ENCODE measurements at regions not wholly inside any gene's neighbourhood (a gene's known extent, or its start where the extent isn't known, plus 50 kb on each side); places are given as distances from the start of the nearest gene placed in this dataset.

DNA sequence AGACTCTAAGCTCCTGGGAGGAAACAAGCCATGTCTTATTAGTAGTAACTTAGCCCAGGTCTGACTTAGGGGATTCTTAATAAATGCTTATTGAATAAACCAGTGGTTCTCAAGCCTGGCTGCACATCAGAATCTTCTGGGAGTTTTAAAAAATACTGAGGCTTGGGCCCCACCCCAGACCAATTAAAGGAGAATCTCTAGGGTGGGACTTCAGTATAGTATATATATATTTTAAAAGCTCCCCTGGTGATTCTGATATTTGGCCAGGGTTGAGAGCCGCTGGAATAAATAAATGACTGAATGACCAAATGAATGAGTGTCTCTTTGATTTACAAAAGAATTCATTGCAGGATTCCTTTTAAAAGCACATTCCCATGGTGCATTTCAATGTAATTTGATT is 151.5 kb upstream of the GSC start:
- Histone ChIP-seq H3K27ac (ENCODE audit: low read depth, low read length) (no peak overlapping the region), H3K4me1 (ENCODE audit: insufficient read depth, low read length) (peaks cover 4% of the 10 kb centered on the region), H3K9me3 (ENCODE audit: low read length) (no peaks in the 10 kb centered on the region), H3K36me3 (ENCODE audit: insufficient read depth, low read length) (no peaks in the 10 kb centered on the region), H3K9ac (ENCODE audit: low read length) (no peak overlapping the region), H3K4me3 (ENCODE audit: low read depth in 1 of 2, low read length in 2 of 2) (no peak overlapping the region), H3K27me3 (ENCODE audit: control insufficient read depth in 1 of 2, insufficient read depth in 2 of 2, low read length in 2 of 2) (no peaks in the 10 kb centered on the region)

DNA sequence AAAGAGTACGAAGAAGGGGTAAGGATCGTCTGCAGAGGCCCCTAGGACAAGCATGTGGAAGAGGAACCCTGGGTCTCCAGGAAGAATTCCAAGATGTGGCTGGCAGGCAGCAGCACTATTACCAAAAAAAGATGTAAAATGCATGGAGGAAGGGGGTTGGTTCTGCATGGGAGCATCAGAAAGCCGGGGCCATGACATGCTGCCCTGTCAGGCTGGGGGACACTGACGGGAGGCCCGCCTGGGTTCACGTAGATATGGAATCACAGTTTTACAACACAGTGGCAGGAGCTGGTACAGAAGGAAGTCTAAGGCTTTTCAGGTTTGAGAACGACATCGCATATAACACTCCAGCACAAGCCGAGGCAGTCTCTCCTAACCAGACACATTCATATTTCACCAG is 150.0 kb upstream of the GSC start:
- Histone ChIP-seq H3K9ac (ENCODE audit: low read length) (no peak overlapping the region), H3K9me3 (ENCODE audit: low read length) (no peaks in the 10 kb centered on the region), H3K36me3 (ENCODE audit: insufficient read depth, low read length) (no peaks in the 10 kb centered on the region), H3K27ac (ENCODE audit: low read depth, low read length) (no peak overlapping the region), H3K4me3 (ENCODE audit: low read depth in 1 of 2, low read length in 2 of 2) (no peak overlapping the region), H3K4me1 (ENCODE audit: insufficient read depth, low read length) (peaks cover 4% of the 10 kb centered on the region), H3K27me3 (ENCODE audit: control insufficient read depth in 1 of 2, insufficient read depth in 2 of 2, low read length in 2 of 2) (no peaks in the 10 kb centered on the region)

DNA sequence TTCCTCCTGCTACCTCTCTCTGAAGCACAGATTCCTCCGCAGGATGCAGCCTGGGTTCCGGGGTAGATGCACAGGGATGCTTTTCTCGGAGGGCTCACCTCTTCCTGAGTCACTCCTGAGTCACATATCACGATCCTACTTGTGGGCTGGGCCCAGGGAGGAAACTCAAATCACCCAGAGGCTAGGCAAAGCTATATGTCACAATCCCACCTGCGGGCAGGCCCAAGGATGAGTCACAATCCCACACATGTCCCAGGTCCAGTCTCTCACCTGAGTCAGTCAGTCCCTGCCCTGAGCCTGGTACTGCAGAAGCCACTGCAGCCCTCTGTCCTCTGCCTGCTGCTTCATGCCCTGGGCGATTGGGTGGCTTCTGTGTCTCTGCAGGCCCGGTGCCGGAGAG is 149.0 kb upstream of the GSC start:
- H3K9ac ChIP-seq (ENCODE audit: low read length) = no peak overlapping the region
- no peak overlapping the region for H3K4me3 ChIP-seq (ENCODE audit: low read depth in 1 of 2, low read length in 2 of 2)
- no peaks in the 10 kb centered on the region for H3K36me3 ChIP-seq (ENCODE audit: insufficient read depth, low read length)
- H3K27ac ChIP-seq (ENCODE audit: low read depth, low read length) = no peak overlapping the region
- peaks cover 4% of the 10 kb centered on the region for H3K4me1 ChIP-seq (ENCODE audit: insufficient read depth, low read length)
- no peaks in the 10 kb centered on the region for H3K27me3 ChIP-seq (ENCODE audit: control insufficient read depth in 1 of 2, insufficient read depth in 2 of 2, low read length in 2 of 2)
- H3K9me3 ChIP-seq (ENCODE audit: low read length) = no peaks in the 10 kb centered on the region

DNA sequence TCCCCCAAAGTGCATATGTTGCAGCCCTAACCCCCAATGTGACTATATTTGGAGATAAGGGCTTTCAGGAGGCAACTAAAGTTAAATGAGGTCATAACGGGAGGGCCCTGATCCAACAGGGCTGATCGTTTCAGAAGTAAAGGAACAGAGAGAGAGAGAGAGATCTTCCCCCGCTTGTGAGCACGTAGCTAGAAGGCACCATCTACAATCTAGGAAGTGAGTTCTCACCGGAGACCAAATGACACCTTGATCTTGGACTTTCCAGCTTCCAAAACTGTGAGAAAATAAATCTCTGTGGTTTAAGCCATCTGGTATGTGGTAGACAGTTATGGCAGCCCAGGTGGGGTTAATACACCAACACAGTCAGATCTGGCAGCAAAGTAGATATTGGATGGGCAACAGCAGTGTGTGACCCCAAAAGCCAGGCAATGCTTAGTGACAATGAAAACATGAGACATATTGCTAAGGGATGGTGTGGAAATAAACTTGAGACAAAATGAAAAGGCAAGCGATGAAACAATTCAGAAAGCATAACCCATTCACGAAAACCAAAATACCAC is 147.2 kb upstream of the GSC start:
- Histone ChIP-seq H3K27ac (ENCODE audit: low read depth, low read length) (no peak overlapping the region), H3K4me3 (ENCODE audit: low read depth in 1 of 2, low read length in 2 of 2) (no peak overlapping the region)

DNA sequence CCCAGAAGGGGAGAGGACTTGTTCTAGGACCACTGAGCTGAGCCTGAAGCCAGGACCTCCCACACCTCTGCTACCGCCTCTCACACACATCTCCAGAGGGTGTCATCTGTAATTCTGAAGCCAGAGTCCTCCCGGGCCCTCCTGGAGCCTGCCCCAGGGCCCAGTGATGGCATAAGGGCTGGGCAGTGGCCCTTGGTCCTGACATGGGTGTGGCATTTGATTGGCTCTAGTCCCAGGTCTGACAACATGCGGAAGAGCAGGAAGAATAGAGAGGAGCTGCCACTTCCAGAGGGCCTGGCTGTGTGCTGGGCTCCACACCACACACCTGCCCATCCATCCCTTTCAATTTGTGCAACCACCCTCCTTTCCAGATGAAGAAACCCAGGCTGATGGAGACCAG is 144.3 kb upstream of the GSC start:
- no peaks in the 10 kb centered on the region for H3K4me1 ChIP-seq (ENCODE audit: insufficient read depth, low read length)
- no peak overlapping the region for H3K9ac ChIP-seq (ENCODE audit: low read length)
- no peaks in the 10 kb centered on the region for H3K36me3 ChIP-seq (ENCODE audit: insufficient read depth, low read length)
- H3K27ac ChIP-seq (ENCODE audit: low read depth, low read length) = no peak overlapping the region
- no peaks in the 10 kb centered on the region for H3K27me3 ChIP-seq (ENCODE audit: control insufficient read depth in 1 of 2, insufficient read depth in 2 of 2, low read length in 2 of 2)
- no peak overlapping the region for H3K4me3 ChIP-seq (ENCODE audit: low read depth in 1 of 2, low read length in 2 of 2)
- H3K9me3 ChIP-seq (ENCODE audit: low read length) = no peaks in the 10 kb centered on the region

More for the DNA sequence above, 147.2 kb upstream of the GSC start:
- H3K36me3 ChIP-seq (ENCODE audit: insufficient read depth, low read length) = no peaks in the 10 kb centered on the region
- no peak overlapping the region for H3K9ac ChIP-seq (ENCODE audit: low read length)
- peaks cover 1% of the 10 kb centered on the region for H3K4me1 ChIP-seq (ENCODE audit: insufficient read depth, low read length)
- H3K9me3 ChIP-seq (ENCODE audit: low read length) = no peaks in the 10 kb centered on the region
- H3K27me3 ChIP-seq (ENCODE audit: control insufficient read depth in 1 of 2, insufficient read depth in 2 of 2, low read length in 2 of 2) = no peaks in the 10 kb centered on the region

DNA sequence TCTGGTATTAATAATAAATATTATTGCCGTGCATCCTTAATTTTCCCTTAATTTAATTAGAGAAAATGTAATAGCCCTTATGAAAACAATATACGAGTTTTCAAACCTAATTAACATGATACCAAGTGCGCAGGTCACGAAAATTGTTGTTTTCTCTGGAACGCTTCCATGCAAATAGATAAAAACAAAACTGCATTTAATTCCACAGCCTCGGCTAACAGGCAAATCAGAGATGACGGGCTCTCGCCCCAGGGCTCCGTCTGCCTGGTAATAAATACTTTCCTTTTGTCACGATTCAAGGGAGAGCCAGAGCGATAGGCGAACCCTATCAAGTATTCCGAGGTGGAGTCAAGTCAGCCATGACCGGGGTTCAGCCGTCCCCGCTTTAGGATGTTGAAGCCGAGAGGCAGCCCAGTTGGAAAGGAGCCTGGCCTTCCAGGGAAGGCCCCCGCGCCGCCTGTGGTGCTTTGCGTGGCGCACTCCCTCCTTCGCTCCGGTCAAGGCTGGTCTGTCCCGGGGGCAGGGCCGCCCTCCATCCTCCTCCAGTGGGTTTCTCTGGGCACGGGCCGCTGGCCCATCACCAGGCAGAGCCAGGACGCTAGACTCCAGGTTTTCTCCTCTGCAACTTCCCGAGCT is 137.8 kb upstream of the GSC start:
- H3K36me3 ChIP-seq (ENCODE audit: insufficient read depth, low read length) = no peaks in the 10 kb centered on the region
- no peak overlapping the region for H3K27ac ChIP-seq (ENCODE audit: low read depth, low read length)
- H3K9me3 ChIP-seq (ENCODE audit: low read length) = no peaks in the 10 kb centered on the region
- H3K27me3 ChIP-seq (ENCODE audit: control insufficient read depth in 1 of 2, insufficient read depth in 2 of 2, low read length in 2 of 2) = no peaks in the 10 kb centered on the region
- no peaks in the 10 kb centered on the region for H3K4me1 ChIP-seq (ENCODE audit: insufficient read depth, low read length)
- no peak overlapping the region for H3K9ac ChIP-seq (ENCODE audit: low read length)
- no peak overlapping the region for H3K4me3 ChIP-seq (ENCODE audit: low read depth in 1 of 2, low read length in 2 of 2)

DNA sequence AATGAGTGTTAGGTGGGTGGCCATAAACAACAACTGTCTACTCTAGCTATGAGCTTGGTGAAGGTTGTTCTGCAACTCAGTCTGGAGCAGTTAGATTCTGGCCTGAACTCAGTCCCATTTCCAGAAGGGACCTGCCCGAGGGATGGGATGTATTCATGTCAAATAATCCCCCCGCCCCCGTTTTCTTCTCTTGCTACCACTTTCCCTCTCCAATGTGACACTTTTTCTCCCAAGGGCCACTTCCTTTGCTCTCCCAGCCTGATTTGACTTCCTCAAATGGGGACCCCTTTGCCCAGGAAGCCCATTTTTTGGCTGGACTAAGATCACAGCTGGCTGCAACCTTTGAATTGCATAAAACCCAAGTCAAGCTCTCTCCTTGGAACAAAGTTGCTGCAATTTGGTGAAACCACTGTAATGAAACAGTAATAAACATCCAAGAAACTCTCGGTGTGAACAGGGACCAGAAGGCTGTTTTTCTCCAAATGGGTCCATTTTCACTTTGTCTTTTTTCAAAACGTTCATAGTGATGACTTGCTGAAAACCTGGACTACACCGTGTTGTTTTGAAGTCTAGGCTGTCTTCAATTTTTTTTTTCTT is 137.2 kb upstream of the GSC start:
- no peak overlapping the region for H3K9ac ChIP-seq (ENCODE audit: low read length)
- H3K4me3 ChIP-seq (ENCODE audit: low read depth in 1 of 2, low read length in 2 of 2) = no peak overlapping the region
- H3K36me3 ChIP-seq (ENCODE audit: insufficient read depth, low read length) = no peaks in the 10 kb centered on the region
- no peaks in the 10 kb centered on the region for H3K27me3 ChIP-seq (ENCODE audit: control insufficient read depth in 1 of 2, insufficient read depth in 2 of 2, low read length in 2 of 2)
- H3K27ac ChIP-seq (ENCODE audit: low read depth, low read length) = no peak overlapping the region
- no peaks in the 10 kb centered on the region for H3K9me3 ChIP-seq (ENCODE audit: low read length)
- H3K4me1 ChIP-seq (ENCODE audit: insufficient read depth, low read length) = no peaks in the 10 kb centered on the region

DNA sequence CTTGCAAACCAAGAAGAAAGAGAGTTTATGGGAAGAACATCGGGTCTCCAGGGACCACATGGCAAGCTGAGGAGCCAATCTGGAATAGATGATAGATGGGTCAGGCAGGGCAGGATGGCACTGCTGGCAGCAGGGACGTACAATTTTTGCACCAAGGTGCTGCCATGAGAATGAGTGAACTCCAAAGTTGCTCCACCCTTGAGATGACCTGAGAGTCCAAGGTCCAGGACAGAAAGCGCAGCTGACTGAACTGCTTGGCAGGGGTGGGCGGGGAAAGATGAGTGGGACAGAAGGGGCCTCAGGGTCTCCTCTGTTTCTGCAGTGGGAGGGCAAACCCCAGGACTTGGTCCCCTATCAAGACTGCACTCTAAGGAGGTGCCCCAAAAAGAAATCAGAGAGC is 136.7 kb upstream of the GSC start:
- Histone ChIP-seq H3K4me3 (ENCODE audit: low read depth in 1 of 2, low read length in 2 of 2) (no peak overlapping the region), H3K9me3 (ENCODE audit: low read length) (no peaks in the 10 kb centered on the region), H3K27me3 (ENCODE audit: control insufficient read depth in 1 of 2, insufficient read depth in 2 of 2, low read length in 2 of 2) (no peaks in the 10 kb centered on the region), H3K36me3 (ENCODE audit: insufficient read depth, low read length) (no peaks in the 10 kb centered on the region), H3K9ac (ENCODE audit: low read length) (no peak overlapping the region), H3K4me1 (ENCODE audit: insufficient read depth, low read length) (no peaks in the 10 kb centered on the region), H3K27ac (ENCODE audit: low read depth, low read length) (no peak overlapping the region)

DNA sequence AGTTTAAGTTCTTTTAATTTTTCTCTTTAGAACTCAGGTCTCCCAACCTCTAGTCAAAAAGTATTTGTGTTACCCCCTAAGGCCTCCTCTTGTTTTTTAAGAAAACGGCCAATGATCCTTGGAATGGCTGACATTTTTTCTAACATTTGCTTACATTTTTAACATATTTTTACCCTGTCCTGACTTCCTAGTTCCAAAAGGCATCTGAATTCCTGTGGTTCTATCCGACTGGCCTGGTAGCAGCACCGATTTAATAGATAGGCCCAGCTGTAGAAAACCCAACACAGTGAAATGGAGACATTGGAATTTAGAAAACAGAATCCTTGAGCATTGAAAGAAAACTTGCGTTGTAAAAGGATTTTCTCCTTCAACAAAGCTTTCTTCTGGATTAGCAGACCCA is 134.7 kb upstream of the GSC start:
- H3K4me3 ChIP-seq (ENCODE audit: low read depth in 1 of 2, low read length in 2 of 2) = no peak overlapping the region
- H3K27me3 ChIP-seq (ENCODE audit: control insufficient read depth in 1 of 2, insufficient read depth in 2 of 2, low read length in 2 of 2) = no peaks in the 10 kb centered on the region
- H3K36me3 ChIP-seq (ENCODE audit: insufficient read depth, low read length) = no peaks in the 10 kb centered on the region
- no peak overlapping the region for H3K27ac ChIP-seq (ENCODE audit: low read depth, low read length)
- no peak overlapping the region for H3K9ac ChIP-seq (ENCODE audit: low read length)
- H3K9me3 ChIP-seq (ENCODE audit: low read length) = no peaks in the 10 kb centered on the region
- H3K4me1 ChIP-seq (ENCODE audit: insufficient read depth, low read length) = no peaks in the 10 kb centered on the region

DNA sequence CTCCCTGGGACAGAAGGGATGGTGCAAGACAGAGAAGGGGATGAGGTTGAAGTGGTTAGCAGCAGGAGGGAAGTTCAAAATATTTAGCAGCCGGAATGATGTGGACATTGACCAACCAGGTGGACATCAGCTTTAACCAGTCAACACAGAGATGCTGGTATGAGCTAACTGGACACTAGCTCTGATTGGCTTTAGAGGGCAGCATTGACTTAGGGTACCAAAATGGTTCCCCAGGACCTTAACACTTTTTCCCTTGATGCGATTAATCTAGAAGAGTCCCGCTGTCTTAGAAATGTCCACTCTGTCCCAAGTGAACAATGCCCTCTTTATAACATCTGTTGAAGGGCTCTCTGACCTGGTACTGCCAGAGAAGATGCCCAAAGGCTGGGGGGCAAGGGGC is 134.0 kb upstream of the GSC start:
- no peaks in the 10 kb centered on the region for H3K36me3 ChIP-seq (ENCODE audit: insufficient read depth, low read length)
- H3K4me3 ChIP-seq (ENCODE audit: low read depth in 1 of 2, low read length in 2 of 2) = no peak overlapping the region
- H3K9ac ChIP-seq (ENCODE audit: low read length) = no peak overlapping the region
- no peak overlapping the region for H3K27ac ChIP-seq (ENCODE audit: low read depth, low read length)
- no peaks in the 10 kb centered on the region for H3K4me1 ChIP-seq (ENCODE audit: insufficient read depth, low read length)
- H3K27me3 ChIP-seq (ENCODE audit: control insufficient read depth in 1 of 2, insufficient read depth in 2 of 2, low read length in 2 of 2) = no peaks in the 10 kb centered on the region
- no peaks in the 10 kb centered on the region for H3K9me3 ChIP-seq (ENCODE audit: low read length)

DNA sequence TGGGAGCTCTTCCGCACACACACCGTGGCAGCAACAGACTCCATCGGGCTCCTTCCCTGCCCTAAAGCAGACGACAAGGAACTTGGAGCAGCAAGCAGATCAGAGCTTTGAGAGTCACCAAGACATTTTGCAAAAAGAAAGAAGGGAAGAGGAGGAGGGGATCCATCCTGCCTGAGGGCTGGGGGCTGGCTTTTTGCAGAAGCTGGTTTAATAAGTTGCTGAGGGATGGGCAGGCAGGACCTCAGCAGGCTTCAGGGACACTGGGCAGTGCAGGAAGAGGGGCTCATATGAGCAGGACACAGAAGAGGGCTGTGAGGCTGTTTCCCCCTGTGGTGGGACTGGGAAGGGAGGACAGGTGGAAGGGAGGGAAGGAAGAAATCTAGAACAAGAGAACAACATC is 133.4 kb upstream of the GSC start:
- Histone ChIP-seq H3K27me3 (ENCODE audit: control insufficient read depth in 1 of 2, insufficient read depth in 2 of 2, low read length in 2 of 2) (no peaks in the 10 kb centered on the region), H3K27ac (ENCODE audit: low read depth, low read length) (no peak overlapping the region), H3K36me3 (ENCODE audit: insufficient read depth, low read length) (no peaks in the 10 kb centered on the region), H3K9me3 (ENCODE audit: low read length) (no peaks in the 10 kb centered on the region), H3K9ac (ENCODE audit: low read length) (no peak overlapping the region), H3K4me1 (ENCODE audit: insufficient read depth, low read length) (no peaks in the 10 kb centered on the region), H3K4me3 (ENCODE audit: low read depth in 1 of 2, low read length in 2 of 2) (no peak overlapping the region)

DNA sequence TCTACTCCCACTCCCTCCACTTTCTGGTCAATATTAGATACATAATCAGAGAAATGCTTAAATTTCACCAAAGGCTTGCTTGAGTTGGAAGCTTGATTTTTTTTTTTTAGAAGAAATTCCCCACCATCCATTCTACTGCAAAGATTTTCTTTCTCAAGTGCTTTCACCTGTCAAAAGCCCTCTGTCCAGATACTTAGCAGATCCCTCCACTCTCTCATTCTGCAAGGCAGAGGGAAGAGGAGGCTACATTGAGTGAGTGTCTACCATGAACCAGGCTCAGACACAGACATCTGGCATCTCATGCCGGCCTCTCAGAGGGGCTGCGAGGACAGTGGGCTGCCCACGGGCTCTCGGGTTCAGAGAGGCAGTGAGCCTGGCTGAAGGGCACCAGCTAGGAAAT is 127.6 kb upstream of the GSC start:
- H3K36me3 ChIP-seq (ENCODE audit: insufficient read depth, low read length) = no peaks in the 10 kb centered on the region
- H3K4me1 ChIP-seq (ENCODE audit: insufficient read depth, low read length) = peaks cover 4% of the 10 kb centered on the region
- H3K9me3 ChIP-seq (ENCODE audit: low read length) = no peaks in the 10 kb centered on the region
- no peak overlapping the region for H3K27ac ChIP-seq (ENCODE audit: low read depth, low read length)
- no peak overlapping the region for H3K4me3 ChIP-seq (ENCODE audit: low read depth in 1 of 2, low read length in 2 of 2)
- H3K9ac ChIP-seq (ENCODE audit: low read length) = no peak overlapping the region
- no peaks in the 10 kb centered on the region for H3K27me3 ChIP-seq (ENCODE audit: control insufficient read depth in 1 of 2, insufficient read depth in 2 of 2, low read length in 2 of 2)
